ENCODE measurements at regions not wholly inside any gene's neighbourhood (a gene's known extent, or its start where the extent isn't known, plus 50 kb on each side); places are given as distances from the start of the nearest gene placed in this dataset.

DNA sequence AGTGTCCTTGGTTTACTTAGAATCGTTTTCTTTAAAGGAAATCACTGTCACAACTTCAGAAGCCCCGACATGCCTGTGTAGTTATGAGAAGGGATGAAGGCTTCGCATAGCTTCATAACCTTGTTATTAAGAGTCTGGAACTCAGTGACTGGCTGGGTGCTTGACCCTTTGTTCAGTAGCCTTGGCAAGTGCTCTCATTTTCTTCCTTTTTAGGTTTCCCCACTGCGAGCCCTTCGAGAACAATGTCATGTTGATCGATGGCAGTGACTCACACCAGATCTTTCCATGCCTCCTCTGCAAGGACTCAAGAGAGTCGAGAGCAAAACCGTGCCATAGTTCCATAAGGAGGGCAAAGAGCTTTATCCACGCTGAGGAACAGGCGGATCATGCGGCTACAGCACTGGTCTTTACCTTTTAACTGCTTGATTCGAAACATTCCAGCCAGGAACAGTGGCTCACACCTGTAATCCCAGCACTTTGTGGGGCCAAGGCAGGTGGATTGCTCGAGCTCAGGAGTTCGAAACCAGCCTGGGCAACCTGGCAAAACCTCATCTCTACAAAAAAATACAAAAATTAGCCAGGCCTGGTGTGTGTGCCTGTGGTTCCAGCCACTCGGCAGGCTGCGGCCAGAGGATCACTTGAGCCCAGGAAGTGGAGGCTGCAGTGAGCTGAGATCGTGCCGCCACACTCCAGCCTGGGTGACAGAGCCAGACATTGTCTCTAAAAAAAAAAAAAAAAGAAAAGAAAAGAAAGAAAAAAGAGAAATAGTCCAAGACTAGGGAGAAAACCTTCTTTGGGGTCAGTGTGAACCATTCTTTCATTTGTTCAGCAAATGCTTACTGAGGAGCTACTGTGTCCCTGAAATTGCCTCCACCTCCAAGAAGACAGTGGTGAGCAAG lies 95.4 kb upstream of the ERRFI1 start:
- TF ChIP-seq CTCF (conservative IDR thresholded peaks at IDR 0.05): no peak
- TF ChIP-seq ZFX (IDR thresholded peaks at IDR 0.05): no peak
